Ramos (cell line): ENCODE measurements at regions not wholly inside any gene's neighbourhood (a gene's known extent, or its start where the extent isn't known, plus 50 kb on each side); places are given as distances from the start of the nearest gene placed in this dataset.
"Not testable (repeated sequence)": the region's sequence is repeated elsewhere in the genome, so short reads cannot be mapped to it uniquely, and the experiment has no call there.

Experiments
- in situ Hi-C: fragments of 300-500 bp; cut with MboI; formaldehyde crosslinking; loops from one replicate; pipeline ENCODE4 v1.14.3; 2022; ENCODE audit warnings: low sequenced_read_pairs; ENCODE audit not compliant: unreplicated experiment

- in situ Hi-C loops, result no loop called here
Measured at GRCh38 chr2:207352978-207353671, 176.6 kb upstream of the CREB1 start.

GRCh38 chr2:207353836-207354235, 175.9 kb upstream of the CREB1 start:
- in situ Hi-C loops, result no loop called here

GRCh38 chr2:207354462-207354861, 175.3 kb upstream of the CREB1 start:
- in situ Hi-C loops, result no loop called here

GRCh38 chr2:207356567-207356966, 173.2 kb upstream of the CREB1 start:
- in situ Hi-C loops, result no loop called here

- in situ Hi-C loops, result no loop called here
Measured at GRCh38 chr2:207357216-207357615, 172.5 kb upstream of the CREB1 start.

GRCh38 chr2:207362716-207363115, 167.0 kb upstream of the CREB1 start:
- in situ Hi-C loops, result no loop called here

- in situ Hi-C loops, result no loop called here
Measured at GRCh38 chr2:207363761-207364290, 165.9 kb upstream of the CREB1 start.

GRCh38 chr2:207370646-207371045, 159.1 kb upstream of the CREB1 start:
- in situ Hi-C loops, result no loop called here

- in situ Hi-C loops, result no loop called here
Measured at GRCh38 chr2:207371877-207372276, 157.9 kb upstream of the CREB1 start.

- in situ Hi-C loops, result no loop called here
Measured at GRCh38 chr2:207372483-207372882, 157.3 kb upstream of the CREB1 start.

GRCh38 chr2:207375207-207375875, 154.4 kb upstream of the CREB1 start:
- in situ Hi-C loops, result no loop called here

- in situ Hi-C loops, result not testable (repeated sequence)
Measured at GRCh38 chr2:207378620-207379019, 151.1 kb upstream of the CREB1 start.

- in situ Hi-C loops, result no loop called here
Measured at GRCh38 chr2:207385076-207385475, 144.7 kb upstream of the CREB1 start.

GRCh38 chr2:207385903-207386302, 143.9 kb upstream of the CREB1 start:
- in situ Hi-C loops, result no loop called here

GRCh38 chr2:207387001-207387571, 142.7 kb upstream of the CREB1 start:
- in situ Hi-C loops, result no loop called here

- in situ Hi-C loops, result no loop called here
Measured at GRCh38 chr2:207390302-207391095, 139.3 kb upstream of the CREB1 start.

- in situ Hi-C loops, result no loop called here
Measured at GRCh38 chr2:207394203-207394781, 135.5 kb upstream of the CREB1 start.

- in situ Hi-C loops, result no loop called here
Measured at GRCh38 chr2:207394812-207395534, 134.8 kb upstream of the CREB1 start.

GRCh38 chr2:207395535-207396251, 134.1 kb upstream of the CREB1 start:
- in situ Hi-C loops, result no loop called here
